ENCODE measurements at regions not wholly inside any gene's neighbourhood (a gene's known extent, or its start where the extent isn't known, plus 50 kb on each side); places are given as distances from the start of the nearest gene placed in this dataset.

GRCh38 chr12:20280515-20280914, 87.8 kb upstream of the PDE3A start (continued):
- TF ChIP-seq IRF1 (CRISPR knock-in tag; IDR thresholded peaks at IDR 0.05; ENCODE audit: borderline replicate concordance) = no peak
- no peak for TF ChIP-seq RBBP5 (IDR thresholded peaks at IDR 0.05; ENCODE audit: borderline replicate concordance, insufficient read depth, low read length, poor library complexity, severe bottlenecking)
- no peak for TF ChIP-seq MAFG (tag; conservative IDR thresholded peaks at IDR 0.05)
- TF ChIP-seq CLOCK (CRISPR knock-in tag; IDR thresholded peaks at IDR 0.05; ENCODE audit: borderline replicate concordance) = no peak
- no peak for TF ChIP-seq SP2 (IDR thresholded peaks at IDR 0.05; ENCODE audit: extremely low read depth, low read depth, low read length, poor library complexity, severe bottlenecking)
- TF ChIP-seq RBM34 (IDR thresholded peaks at IDR 0.05; ENCODE audit: borderline replicate concordance, insufficient read depth, low read length) = no peak

DNA sequence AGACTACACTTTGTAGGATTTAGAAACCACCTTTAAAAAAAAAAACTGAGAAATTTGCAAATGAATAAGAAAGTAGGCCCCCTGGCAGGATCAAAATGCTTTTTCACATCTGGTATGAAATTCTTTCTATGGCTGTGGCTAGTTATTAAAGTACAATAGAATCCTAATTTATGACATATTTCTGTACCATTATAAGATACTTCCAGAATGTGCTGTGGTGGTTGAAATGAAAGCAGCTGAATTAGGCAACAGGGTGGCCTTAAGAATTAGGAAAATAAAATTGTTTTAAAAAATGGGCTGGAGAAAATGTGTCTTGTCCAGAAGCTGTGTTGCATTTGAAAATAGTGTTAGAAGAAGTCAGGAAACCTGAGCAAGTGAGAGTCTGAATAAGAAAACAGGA, 85.9 kb upstream of the PDE3A start:
- Histone ChIP-seq H3K4me2 (ENCODE audit: insufficient read depth, low read length) (no peak overlapping the region), H3K4me3 (no peak overlapping the region), H3K9me1 (ENCODE audit: control insufficient read depth, insufficient read depth, low read length) (no peaks in the 10 kb centered on the region), H3K36me3 (ENCODE audit: control insufficient read depth, insufficient read depth, low read length) (no peaks in the 10 kb centered on the region), H3K79me2 (ENCODE audit: control insufficient read depth, insufficient read depth, low read length) (no peaks in the 10 kb centered on the region), H3K27ac (ENCODE audit: extremely low read depth, low read depth, low read length) (no peak overlapping the region), H3K9ac (ENCODE audit: insufficient read depth in 1 of 2, low read depth in 2 of 2, low read length in 2 of 2) (no peak overlapping the region), H3K9me3 (replicated peaks; ENCODE audit: control insufficient read depth, insufficient read depth, low read depth, low read length) (no peaks in the 10 kb centered on the region), H3K4me1 (replicated peaks in 1 of 2; ENCODE audit: control insufficient read depth in 2 of 2, insufficient read depth in 2 of 2, low read length in 2 of 2) (no peaks in the 10 kb centered on the region), H2AFZ (ENCODE audit: low read depth, low read length) (no peak overlapping the region), H4K20me1 (replicated peaks; ENCODE audit: control insufficient read depth, insufficient read depth, low read length) (no peaks in the 10 kb centered on the region), H3K27me3 (ENCODE audit: control insufficient read depth in 2 of 2, insufficient read depth in 2 of 2, low read length in 2 of 2) (no peaks in the 10 kb centered on the region)
- intact Hi-C loops (cut with micrococcal nuclease) = no loop called here
- DNase-seq (ENCODE audit: extremely low read depth in 1 of 4, low spot score in 3 of 4) = no peak
- POLR2A ChIA-PET = no interaction called here
- FAIRE-seq = no peak
- CTCF ChIA-PET (ENCODE audit: low intra/inter-chr PET ratio) = no interaction called here
- BruUV-seq (replicated peaks) = no TSS peak
- in situ Hi-C loops (cut with MboI) = no loop called here
- no peak for ATAC-seq
- TF ChIP-seq, protein P1, sequence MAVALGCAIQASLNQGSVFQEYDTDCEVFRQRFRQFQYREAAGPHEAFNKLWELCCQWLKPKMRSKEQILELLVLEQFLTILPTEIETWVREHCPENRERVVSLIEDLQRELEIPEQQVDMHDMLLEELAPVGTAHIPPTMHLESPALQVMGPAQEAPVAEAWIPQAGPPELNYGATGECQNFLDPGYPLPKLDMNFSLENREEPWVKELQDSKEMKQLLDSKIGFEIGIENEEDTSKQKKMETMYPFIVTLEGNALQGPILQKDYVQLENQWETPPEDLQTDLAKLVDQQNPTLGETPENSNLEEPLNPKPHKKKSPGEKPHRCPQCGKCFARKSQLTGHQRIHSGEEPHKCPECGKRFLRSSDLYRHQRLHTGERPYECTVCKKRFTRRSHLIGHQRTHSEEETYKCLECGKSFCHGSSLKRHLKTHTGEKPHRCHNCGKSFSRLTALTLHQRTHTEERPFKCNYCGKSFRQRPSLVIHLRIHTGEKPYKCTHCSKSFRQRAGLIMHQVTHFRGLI (CRISPR knock-in tag; IDR thresholded peaks at IDR 0.05) = no peak
- TF ChIP-seq MCM2 (IDR thresholded peaks at IDR 0.05; ENCODE audit: low read depth) (no peak), E2F4 (CRISPR knock-in tag; IDR thresholded peaks at IDR 0.05; ENCODE audit: low read depth) (no peak), TRIM28 (IDR thresholded peaks at IDR 0.05) (no peak)
- TF ChIP-seq, protein P2, sequence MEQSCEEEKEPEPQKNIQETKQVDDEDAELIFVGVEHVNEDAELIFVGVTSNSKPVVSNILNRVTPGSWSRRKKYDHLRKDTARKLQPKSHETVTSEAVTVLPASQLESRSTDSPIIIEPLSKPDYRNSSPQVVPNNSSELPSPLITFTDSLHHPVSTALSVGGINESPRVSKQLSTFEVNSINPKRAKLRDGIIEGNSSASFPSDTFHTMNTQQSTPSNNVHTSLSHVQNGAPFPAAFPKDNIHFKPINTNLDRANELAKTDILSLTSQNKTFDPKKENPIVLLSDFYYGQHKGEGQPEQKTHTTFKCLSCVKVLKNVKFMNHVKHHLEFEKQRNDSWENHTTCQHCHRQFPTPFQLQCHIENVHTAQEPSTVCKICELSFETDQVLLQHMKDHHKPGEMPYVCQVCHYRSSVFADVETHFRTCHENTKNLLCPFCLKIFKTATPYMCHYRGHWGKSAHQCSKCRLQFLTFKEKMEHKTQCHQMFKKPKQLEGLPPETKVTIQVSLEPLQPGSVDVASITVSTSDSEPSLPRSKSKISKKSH (CRISPR knock-in tag; IDR thresholded peaks at IDR 0.05) = no peak

Measured in K562 (cell line).